ENCODE measurements at regions not wholly inside any gene's neighbourhood (a gene's known extent, or its start where the extent isn't known, plus 50 kb on each side); places are given as distances from the start of the nearest gene placed in this dataset.
"Not testable (repeated sequence)": the region's sequence is repeated elsewhere in the genome, so short reads cannot be mapped to it uniquely, and the experiment has no call there.

- DNase-seq (ENCODE audit: low spot score) = no peak
Observed at GRCh38 chr9:22170556-22170955, 161.5 kb upstream of the CDKN2B start.

GRCh38 chr9:22170990-22171670 lies 162.0 kb upstream of the CDKN2B start:
- no peak for DNase-seq (ENCODE audit: low spot score)

GRCh38 chr9:22171691-22172090 lies 162.6 kb upstream of the CDKN2B start:
- no peak for DNase-seq (ENCODE audit: low spot score)

- DNase-seq (ENCODE audit: low spot score) = no peak
Observed at GRCh38 chr9:22173908-22174307, 164.8 kb upstream of the CDKN2B start.

GRCh38 chr9:22175972-22176545 lies 167.0 kb upstream of the CDKN2B start:
- DNase-seq (ENCODE audit: low spot score) = no peak

GRCh38 chr9:22181021-22181420 lies 171.9 kb upstream of the CDKN2B start:
- not testable (repeated sequence) for DNase-seq (ENCODE audit: low spot score)

GRCh38 chr9:22189471-22189870 lies 180.4 kb upstream of the CDKN2B start:
- no peak for DNase-seq (ENCODE audit: low spot score)

GRCh38 chr9:22197000-22197399 lies 187.9 kb upstream of the CDKN2B start:
- not testable (repeated sequence) for DNase-seq (ENCODE audit: low spot score)

GRCh38 chr9:22198681-22199080 lies 189.6 kb upstream of the CDKN2B start:
- no peak for DNase-seq (ENCODE audit: low spot score)

GRCh38 chr9:22201256-22201655 lies 192.2 kb upstream of the CDKN2B start:
- DNase-seq (ENCODE audit: low spot score) = no peak

- no peak for DNase-seq (ENCODE audit: low spot score)
Observed at GRCh38 chr9:22203371-22204138, 194.4 kb upstream of the CDKN2B start.

GRCh38 chr9:22204240-22204639 lies 195.1 kb upstream of the CDKN2B start:
- DNase-seq (ENCODE audit: low spot score) = no peak

GRCh38 chr9:22206833-22207232 lies 197.7 kb upstream of the CDKN2B start:
- DNase-seq (ENCODE audit: low spot score) = no peak

GRCh38 chr9:22208846-22209585 lies 199.9 kb upstream of the CDKN2B start:
- DNase-seq (ENCODE audit: low spot score) = no peak

GRCh38 chr9:22210262-22210661 lies 201.2 kb upstream of the CDKN2B start:
- DNase-seq (ENCODE audit: low spot score) = no peak

GRCh38 chr9:22210936-22211335 lies 201.8 kb upstream of the CDKN2B start:
- no peak for DNase-seq (ENCODE audit: low spot score)

GRCh38 chr9:22211588-22212360 lies 202.7 kb upstream of the CDKN2B start:
- DNase-seq (ENCODE audit: low spot score) = peak; percentile 99

- peak; percentile 69 for DNase-seq (ENCODE audit: low spot score)
Observed at GRCh38 chr9:22214021-22214420, 204.9 kb upstream of the CDKN2B start.

GRCh38 chr9:22214497-22215031 lies 205.5 kb upstream of the CDKN2B start:
- DNase-seq (ENCODE audit: low spot score) = peak; percentile 47

GRCh38 chr9:22215521-22215920 lies 206.4 kb upstream of the CDKN2B start:
- DNase-seq (ENCODE audit: low spot score) = no peak

- DNase-seq (ENCODE audit: low spot score) = no peak
Observed at GRCh38 chr9:22216730-22217172, 207.6 kb upstream of the CDKN2B start.

Data from kidney capillary endothelial cell (primary cell).